ENCODE measurements at regions not wholly inside any gene's neighbourhood (a gene's known extent, or its start where the extent isn't known, plus 50 kb on each side); places are given as distances from the start of the nearest gene placed in this dataset.

DNA sequence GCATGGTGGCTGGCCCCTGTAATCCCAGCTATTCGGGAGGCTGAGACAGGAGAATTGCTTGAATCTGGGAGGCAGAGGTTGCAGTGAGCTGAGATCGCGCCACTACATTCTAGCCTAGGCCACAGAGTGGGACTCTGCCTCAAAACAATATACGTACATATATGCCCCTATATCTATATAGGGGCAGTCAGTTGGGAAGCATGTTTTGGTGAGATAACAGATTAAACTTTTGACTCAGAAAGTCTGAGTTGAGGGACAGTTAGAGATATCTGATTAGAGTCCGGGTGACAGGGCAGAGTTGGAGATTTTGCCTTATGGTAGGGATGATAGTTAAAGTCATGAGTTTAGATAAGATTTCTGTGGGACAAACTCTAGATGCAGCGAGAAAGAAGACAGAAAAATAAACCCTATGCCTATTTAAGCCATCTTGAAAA lies 71.8 kb upstream of the ALDH1A1 start:
- POLR2A ChIA-PET: no interaction called here
- H3K4me1 Mint-ChIP-seq: no peaks in the 10 kb centered on the region
- H3K27ac Mint-ChIP-seq: no peak overlapping the region
- CTCF ChIA-PET: interaction anchor here (0.7 kb wide), 1 partner anchor 166 kb away, joined by 3 read pairs; no protein-coding TSS in a partner anchor
- ATAC-seq (no peak), DNase-seq (ENCODE audit: low spot score) (no peak)
- no peak overlapping the region for H3K4me3 Mint-ChIP-seq
- TF ChIP-seq, protein P1, sequence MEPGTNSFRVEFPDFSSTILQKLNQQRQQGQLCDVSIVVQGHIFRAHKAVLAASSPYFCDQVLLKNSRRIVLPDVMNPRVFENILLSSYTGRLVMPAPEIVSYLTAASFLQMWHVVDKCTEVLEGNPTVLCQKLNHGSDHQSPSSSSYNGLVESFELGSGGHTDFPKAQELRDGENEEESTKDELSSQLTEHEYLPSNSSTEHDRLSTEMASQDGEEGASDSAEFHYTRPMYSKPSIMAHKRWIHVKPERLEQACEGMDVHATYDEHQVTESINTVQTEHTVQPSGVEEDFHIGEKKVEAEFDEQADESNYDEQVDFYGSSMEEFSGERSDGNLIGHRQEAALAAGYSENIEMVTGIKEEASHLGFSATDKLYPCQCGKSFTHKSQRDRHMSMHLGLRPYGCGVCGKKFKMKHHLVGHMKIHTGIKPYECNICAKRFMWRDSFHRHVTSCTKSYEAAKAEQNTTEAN (CRISPR knock-in tag; IDR thresholded peaks at IDR 0.05): no peak
- no peak for TF ChIP-seq ZNF671 (CRISPR knock-in tag; IDR thresholded peaks at IDR 0.05)
- TF ChIP-seq, protein P2, sequence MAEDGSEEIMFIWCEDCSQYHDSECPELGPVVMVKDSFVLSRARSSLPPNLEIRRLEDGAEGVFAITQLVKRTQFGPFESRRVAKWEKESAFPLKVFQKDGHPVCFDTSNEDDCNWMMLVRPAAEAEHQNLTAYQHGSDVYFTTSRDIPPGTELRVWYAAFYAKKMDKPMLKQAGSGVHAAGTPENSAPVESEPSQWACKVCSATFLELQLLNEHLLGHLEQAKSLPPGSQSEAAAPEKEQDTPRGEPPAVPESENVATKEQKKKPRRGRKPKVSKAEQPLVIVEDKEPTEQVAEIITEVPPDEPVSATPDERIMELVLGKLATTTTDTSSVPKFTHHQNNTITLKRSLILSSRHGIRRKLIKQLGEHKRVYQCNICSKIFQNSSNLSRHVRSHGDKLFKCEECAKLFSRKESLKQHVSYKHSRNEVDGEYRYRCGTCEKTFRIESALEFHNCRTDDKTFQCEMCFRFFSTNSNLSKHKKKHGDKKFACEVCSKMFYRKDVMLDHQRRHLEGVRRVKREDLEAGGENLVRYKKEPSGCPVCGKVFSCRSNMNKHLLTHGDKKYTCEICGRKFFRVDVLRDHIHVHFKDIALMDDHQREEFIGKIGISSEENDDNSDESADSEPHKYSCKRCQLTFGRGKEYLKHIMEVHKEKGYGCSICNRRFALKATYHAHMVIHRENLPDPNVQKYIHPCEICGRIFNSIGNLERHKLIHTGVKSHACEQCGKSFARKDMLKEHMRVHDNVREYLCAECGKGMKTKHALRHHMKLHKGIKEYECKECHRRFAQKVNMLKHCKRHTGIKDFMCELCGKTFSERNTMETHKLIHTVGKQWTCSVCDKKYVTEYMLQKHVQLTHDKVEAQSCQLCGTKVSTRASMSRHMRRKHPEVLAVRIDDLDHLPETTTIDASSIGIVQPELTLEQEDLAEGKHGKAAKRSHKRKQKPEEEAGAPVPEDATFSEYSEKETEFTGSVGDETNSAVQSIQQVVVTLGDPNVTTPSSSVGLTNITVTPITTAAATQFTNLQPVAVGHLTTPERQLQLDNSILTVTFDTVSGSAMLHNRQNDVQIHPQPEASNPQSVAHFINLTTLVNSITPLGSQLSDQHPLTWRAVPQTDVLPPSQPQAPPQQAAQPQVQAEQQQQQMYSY (CRISPR knock-in tag; IDR thresholded peaks at IDR 0.05): no peak
- no peak for TF ChIP-seq EMX1 (CRISPR knock-in tag; IDR thresholded peaks at IDR 0.05)
- TF ChIP-seq, protein P3, sequence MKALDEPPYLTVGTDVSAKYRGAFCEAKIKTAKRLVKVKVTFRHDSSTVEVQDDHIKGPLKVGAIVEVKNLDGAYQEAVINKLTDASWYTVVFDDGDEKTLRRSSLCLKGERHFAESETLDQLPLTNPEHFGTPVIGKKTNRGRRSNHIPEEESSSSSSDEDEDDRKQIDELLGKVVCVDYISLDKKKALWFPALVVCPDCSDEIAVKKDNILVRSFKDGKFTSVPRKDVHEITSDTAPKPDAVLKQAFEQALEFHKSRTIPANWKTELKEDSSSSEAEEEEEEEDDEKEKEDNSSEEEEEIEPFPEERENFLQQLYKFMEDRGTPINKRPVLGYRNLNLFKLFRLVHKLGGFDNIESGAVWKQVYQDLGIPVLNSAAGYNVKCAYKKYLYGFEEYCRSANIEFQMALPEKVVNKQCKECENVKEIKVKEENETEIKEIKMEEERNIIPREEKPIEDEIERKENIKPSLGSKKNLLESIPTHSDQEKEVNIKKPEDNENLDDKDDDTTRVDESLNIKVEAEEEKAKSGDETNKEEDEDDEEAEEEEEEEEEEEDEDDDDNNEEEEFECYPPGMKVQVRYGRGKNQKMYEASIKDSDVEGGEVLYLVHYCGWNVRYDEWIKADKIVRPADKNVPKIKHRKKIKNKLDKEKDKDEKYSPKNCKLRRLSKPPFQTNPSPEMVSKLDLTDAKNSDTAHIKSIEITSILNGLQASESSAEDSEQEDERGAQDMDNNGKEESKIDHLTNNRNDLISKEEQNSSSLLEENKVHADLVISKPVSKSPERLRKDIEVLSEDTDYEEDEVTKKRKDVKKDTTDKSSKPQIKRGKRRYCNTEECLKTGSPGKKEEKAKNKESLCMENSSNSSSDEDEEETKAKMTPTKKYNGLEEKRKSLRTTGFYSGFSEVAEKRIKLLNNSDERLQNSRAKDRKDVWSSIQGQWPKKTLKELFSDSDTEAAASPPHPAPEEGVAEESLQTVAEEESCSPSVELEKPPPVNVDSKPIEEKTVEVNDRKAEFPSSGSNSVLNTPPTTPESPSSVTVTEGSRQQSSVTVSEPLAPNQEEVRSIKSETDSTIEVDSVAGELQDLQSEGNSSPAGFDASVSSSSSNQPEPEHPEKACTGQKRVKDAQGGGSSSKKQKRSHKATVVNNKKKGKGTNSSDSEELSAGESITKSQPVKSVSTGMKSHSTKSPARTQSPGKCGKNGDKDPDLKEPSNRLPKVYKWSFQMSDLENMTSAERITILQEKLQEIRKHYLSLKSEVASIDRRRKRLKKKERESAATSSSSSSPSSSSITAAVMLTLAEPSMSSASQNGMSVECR (CRISPR knock-in tag; IDR thresholded peaks at IDR 0.05; ENCODE audit: borderline replicate concordance): no peak
- TF ChIP-seq FOXK1 (CRISPR knock-in tag; IDR thresholded peaks at IDR 0.05): no peak
- no peak for TF ChIP-seq ZNF138 (CRISPR knock-in tag; conservative IDR thresholded peaks at IDR 0.05)
- no peak for TF ChIP-seq NR2C2 (CRISPR knock-in tag; IDR thresholded peaks at IDR 0.05)
- no peak for TF ChIP-seq ZNF219 (CRISPR knock-in tag; IDR thresholded peaks at IDR 0.05; ENCODE audit: borderline replicate concordance)
- TF ChIP-seq ZNF263 (CRISPR knock-in tag; IDR thresholded peaks at IDR 0.05; ENCODE audit: low read depth): no peak
- no peak for TF ChIP-seq ZNF232 (CRISPR knock-in tag; IDR thresholded peaks at IDR 0.05)
- no peak for TF ChIP-seq RORB (CRISPR knock-in tag; IDR thresholded peaks at IDR 0.05)
- TF ChIP-seq, protein P4, sequence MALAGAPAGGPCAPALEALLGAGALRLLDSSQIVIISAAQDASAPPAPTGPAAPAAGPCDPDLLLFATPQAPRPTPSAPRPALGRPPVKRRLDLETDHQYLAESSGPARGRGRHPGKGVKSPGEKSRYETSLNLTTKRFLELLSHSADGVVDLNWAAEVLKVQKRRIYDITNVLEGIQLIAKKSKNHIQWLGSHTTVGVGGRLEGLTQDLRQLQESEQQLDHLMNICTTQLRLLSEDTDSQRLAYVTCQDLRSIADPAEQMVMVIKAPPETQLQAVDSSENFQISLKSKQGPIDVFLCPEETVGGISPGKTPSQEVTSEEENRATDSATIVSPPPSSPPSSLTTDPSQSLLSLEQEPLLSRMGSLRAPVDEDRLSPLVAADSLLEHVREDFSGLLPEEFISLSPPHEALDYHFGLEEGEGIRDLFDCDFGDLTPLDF (CRISPR knock-in tag; IDR thresholded peaks at IDR 0.05): no peak
- TF ChIP-seq SMAD3 (CRISPR knock-in tag; IDR thresholded peaks at IDR 0.05; ENCODE audit: borderline replicate concordance): no peak
- TF ChIP-seq ETV6 (CRISPR knock-in tag; IDR thresholded peaks at IDR 0.05): no peak
- TF ChIP-seq NFATC4 (CRISPR knock-in tag; IDR thresholded peaks at IDR 0.05): no peak
- H3K9me3 Mint-ChIP-seq: no peaks in the 10 kb centered on the region
- H3K36me3 Mint-ChIP-seq: no peaks in the 10 kb centered on the region
- H3K27me3 Mint-ChIP-seq (ENCODE audit: low read depth): no peaks in the 10 kb centered on the region

All from WTC11 (cell line).